Glomerular visceral epithelial cell (primary cell): ENCODE measurements at regions not wholly inside any gene's neighbourhood (a gene's known extent, or its start where the extent isn't known, plus 50 kb on each side); places are given as distances from the start of the nearest gene placed in this dataset.
"Not testable (repeated sequence)": the region's sequence is repeated elsewhere in the genome, so short reads cannot be mapped to it uniquely, and the experiment has no call there.

Experiments
- DNase-seq: peaks from one replicate; pipeline ENCODE4 v3.0.0-alpha.2; 2016; ENCODE audit errors: extremely low spot score

DNA sequence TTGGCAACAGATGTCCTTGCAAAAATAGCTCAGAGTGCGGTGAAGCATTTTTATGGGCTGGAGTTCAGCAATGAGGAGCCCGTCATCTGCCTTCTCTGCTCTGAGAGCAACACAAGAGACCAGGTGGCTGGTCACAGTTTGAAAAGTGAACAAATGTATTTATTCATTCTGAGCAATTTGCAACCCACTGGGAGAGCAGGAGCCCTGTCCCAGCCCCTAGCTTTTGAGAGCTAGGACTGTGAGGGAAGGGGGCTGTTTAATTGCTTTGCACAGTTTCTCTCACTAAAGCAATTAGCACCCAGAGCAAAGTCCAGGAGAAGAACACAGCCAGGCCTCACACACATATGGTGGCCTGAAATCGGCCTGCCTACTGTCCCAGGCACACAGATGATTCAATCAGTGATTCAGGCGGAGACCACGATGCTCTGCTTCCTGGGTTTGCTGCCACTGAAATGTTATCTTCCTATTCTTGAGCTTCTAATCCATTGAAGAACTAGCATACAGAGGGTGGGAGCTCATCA, 646.1 kb upstream of the ACVR2A start:
- no peak for DNase-seq

- no peak for DNase-seq
Measured at GRCh38 chr2:147197754-147198483, 646.9 kb upstream of the ACVR2A start.

- DNase-seq: peak; percentile 63
Measured at GRCh38 chr2:147182260-147182659, 662.6 kb upstream of the ACVR2A start.

- no peak for DNase-seq
Measured at GRCh38 chr2:147181351-147182029, 663.3 kb upstream of the ACVR2A start.

- DNase-seq: no peak
Measured at GRCh38 chr2:147177071-147177857, 667.6 kb upstream of the ACVR2A start.

- no peak for DNase-seq
Measured at GRCh38 chr2:147174824-147175254, 670.0 kb upstream of the ACVR2A start.

- DNase-seq: no peak
Measured at GRCh38 chr2:147173798-147174197, 671.0 kb upstream of the ACVR2A start.

DNA sequence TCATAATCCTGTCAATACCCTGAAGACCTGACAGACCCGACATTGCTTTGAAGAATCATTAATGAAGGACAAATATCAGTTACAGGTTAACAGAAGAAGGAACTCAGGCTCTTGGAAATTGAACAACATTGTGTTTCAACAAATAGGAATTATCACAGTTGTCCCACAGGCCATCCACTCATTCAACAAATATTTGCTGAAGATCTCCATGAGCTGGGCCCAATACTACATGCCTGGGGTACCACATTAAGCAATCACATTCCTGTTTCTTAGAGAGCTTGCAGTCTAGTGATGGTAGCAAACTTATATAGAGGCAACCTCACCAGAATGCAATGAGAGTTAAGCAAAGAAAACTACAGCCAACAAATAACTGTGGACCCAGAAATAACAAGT, 671.6 kb upstream of the ACVR2A start:
- peak; percentile 47 for DNase-seq

DNA sequence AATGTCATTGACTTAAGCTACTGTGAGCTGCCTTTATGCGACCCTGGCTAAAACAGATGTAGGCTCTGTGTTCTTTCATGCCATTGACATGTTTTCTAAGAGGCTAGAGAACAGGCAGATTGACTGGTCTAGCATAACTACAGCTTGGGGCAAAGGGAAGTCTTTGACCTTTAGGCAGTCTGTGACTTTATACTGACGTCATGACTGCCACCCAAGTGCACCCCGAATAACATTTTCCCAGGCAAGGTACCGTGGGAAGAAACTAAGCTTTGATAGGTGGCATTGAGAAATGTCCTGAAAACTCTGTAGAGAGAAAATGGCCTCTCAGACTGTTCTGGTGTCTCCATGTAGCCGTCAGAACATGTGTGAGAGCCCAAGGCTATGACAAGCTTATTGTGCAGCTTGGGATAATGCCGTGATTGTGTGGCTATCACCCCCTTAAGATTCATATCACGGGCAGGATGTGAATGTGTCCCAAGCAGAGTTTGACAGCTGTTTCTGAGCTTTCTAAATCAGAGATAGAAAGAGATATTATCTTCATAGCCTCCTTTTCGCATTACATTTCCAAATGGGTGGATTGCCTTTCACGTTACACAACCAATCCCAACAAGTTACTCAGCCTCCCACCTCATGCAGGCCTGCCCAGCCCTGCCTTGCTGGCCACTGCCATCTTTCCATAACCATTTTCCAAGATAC, 672.2 kb upstream of the ACVR2A start:
- DNase-seq: no peak

- DNase-seq: no peak
Measured at GRCh38 chr2:147171941-147172340, 672.9 kb upstream of the ACVR2A start.

DNA sequence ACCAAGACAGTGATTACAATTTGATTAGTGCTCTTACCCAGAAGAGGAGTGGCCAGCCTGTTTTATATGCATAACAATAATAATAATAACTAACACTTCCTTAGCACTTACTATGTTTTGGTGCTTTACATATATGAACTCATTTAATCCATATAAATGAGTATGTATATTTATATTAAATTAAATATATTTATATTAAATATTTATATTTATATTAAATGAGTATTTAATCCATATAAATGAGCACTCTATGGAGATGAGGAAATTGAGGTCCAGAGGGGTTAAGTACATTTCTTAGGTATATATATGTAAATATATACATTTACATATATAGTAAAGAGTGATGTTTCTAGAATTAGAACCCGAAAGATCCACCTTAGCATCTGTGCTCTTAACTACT, 673.9 kb upstream of the ACVR2A start:
- DNase-seq: no peak

DNA sequence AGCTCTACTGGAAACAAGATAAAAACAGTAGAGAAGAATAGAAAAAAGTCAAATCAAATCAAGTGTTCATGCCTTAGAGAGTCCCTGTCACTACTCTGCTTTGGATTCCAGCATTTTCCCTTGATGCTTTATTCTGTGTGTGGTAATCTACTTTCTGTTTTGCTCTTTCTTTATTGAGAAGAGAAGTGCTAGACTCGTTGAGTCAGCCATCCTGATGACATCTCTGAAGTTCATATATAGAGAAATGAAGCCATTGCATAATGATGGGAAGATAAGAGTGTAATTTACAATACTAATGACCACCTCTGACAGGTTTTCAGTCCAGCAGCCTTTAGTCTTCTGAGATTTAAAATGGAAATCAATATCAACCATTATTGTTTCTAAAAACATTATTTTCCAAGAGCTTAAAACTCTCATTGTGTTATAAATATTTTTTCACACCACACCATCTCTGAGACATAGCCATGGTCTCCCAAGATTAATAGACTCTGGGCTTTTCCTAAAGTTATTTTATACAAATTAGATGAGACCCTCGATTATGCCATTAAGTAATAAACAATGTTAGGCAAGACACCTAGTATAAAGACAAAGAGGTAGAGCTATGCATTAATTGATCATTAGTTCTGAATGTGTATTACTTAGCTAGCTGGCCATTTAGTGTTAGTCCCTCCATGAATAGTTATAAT, 679.0 kb upstream of the ACVR2A start:
- no peak for DNase-seq

- no peak for DNase-seq
Measured at GRCh38 chr2:147164563-147164962, 680.3 kb upstream of the ACVR2A start.

GRCh38 chr2:147161746-147162145, 683.1 kb upstream of the ACVR2A start:
- DNase-seq: no peak

GRCh38 chr2:147156970-147157369, 687.9 kb upstream of the ACVR2A start:
- DNase-seq: no peak

GRCh38 chr2:147150241-147150635, 694.6 kb upstream of the ACVR2A start:
- no peak for DNase-seq

DNA sequence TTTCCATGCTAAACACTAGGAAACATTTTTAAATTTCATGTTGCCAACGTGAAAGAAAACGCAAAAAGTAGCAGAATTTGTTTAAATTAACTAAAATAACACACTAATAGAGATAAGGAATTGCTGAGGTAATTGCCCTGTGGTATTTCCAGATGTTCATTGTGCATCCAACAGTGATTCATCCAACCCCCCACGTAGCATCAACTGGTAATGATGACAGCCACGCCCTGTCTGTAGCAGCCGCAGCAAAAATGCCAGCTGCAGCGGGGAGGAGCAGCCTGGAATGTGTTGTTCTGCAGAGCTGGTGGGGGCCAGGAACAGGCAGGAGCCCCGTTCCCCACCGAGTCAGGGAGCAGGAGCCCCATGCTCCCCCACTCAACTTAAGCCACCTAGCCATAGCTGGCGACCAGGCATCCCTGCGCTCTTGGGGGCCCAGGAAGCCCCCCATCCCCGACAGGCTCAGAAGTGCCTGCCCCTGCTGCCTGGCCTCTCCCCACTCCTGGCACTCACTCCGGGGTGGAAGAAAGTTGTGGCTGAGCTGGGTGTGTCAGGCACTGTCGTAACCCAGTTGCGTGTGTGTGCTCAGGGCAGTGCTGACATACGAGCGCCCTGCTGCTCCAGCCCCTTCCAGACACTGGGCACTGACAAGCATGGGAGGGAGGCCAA, 695.1 kb upstream of the ACVR2A start:
- peak; percentile 63 for DNase-seq

DNA sequence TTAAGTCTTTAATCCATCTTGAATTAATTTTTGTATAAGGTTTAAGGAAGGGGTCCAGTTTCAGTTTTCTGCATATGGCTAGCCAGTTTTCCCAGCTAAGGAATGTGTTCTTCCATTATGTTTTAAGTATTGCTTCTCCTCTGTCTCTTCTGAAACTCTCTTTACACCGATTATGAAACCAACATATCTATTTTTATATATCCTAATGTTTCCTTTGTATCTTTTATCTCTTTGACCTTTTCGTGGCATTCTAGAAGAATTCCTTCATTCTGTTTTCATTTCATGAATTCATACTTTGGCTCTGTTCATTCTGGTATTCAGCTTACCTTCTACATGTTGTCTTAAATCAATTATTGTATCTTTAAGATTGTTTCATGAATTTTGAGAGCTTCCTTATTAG, 697.0 kb upstream of the ACVR2A start:
- DNase-seq: no peak

DNA sequence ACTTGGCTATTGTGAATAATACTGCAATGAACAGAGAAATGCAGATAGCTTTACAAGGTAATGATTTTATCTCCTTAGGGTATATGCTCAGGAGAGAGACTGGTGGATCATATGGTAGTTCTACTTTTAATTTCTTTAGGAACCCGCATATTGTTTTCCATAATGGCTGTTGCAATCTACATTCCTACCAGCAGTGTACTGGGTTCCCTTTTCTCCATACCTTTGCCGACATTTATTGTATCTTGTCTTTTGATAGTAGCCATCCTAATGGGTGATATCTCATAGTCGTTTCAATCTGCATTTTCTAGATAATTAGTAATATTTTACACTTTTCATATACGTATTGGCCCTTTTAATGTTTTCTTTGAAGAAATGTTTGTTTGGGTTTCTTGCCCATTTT, 702.9 kb upstream of the ACVR2A start:
- DNase-seq: no peak

- not testable (repeated sequence) for DNase-seq
Measured at GRCh38 chr2:147139732-147140131, 705.1 kb upstream of the ACVR2A start.

DNA sequence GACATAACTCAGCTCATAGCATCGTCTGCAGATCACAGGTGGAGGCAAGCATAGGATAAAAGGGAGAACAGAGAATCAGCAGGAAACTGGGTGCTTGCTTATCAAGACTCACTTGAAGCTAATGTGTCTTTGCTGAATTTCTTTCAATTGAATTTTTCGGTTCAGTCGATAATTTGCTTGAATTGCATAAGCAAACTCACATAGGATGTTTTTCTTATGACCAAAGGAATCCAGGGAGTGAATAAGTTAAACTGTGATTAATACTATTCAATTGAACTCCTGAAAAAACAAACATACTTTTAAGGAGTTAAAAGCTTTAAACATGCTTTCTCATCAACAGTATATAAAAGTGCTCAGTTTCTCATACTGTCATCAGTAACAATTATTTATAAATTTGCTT, 707.1 kb upstream of the ACVR2A start:
- DNase-seq: no peak
